ENCODE measurements at regions not wholly inside any gene's neighbourhood (a gene's known extent, or its start where the extent isn't known, plus 50 kb on each side); places are given as distances from the start of the nearest gene placed in this dataset.

GRCh38 chr12:9345171-9345570 is 137.0 kb upstream of the PZP start:
- ChIA-PET CTCF (interaction anchor here (32.4 to 40.7 kb wide), 2 partner anchors 6 to 17 kb away, joined by 558 read pairs; no protein-coding TSS in a partner anchor), POLR2A (no interaction called here)
- no peak for TF ChIP-seq CTCF (IDR thresholded peaks at IDR 0.05; ENCODE audit: control extremely low read depth, extremely low read depth, low read depth, missing control alignments)
- DNase-seq (ENCODE audit: extremely low spot score), result no peak

GRCh38 chr12:9344541-9344940 is 136.3 kb upstream of the PZP start:
- ChIA-PET POLR2A (no interaction called here), CTCF (interaction anchor here (32.4 to 40.7 kb wide), 2 partner anchors 6 to 18 kb away, joined by 558 read pairs; no protein-coding TSS in a partner anchor)

GRCh38 chr12:9343731-9344130 is 135.5 kb upstream of the PZP start:
- CTCF ChIA-PET, result interaction anchor here (32.4 to 40.7 kb wide), 2 partner anchors 5 to 18 kb away, joined by 558 read pairs; no protein-coding TSS in a partner anchor
- no peak for DNase-seq (ENCODE audit: extremely low spot score)
- POLR2A ChIA-PET, result no interaction called here
- TF ChIP-seq CTCF (IDR thresholded peaks at IDR 0.05; ENCODE audit: control extremely low read depth, extremely low read depth, low read depth, missing control alignments), result no peak

More at GRCh38 chr12:9344541-9344940, 136.3 kb upstream of the PZP start:
- TF ChIP-seq CTCF (IDR thresholded peaks at IDR 0.05; ENCODE audit: control extremely low read depth, extremely low read depth, low read depth, missing control alignments), result no peak
- DNase-seq (ENCODE audit: extremely low spot score), result no peak

- DNase-seq (ENCODE audit: extremely low spot score), result no peak
- TF ChIP-seq CTCF (IDR thresholded peaks at IDR 0.05; ENCODE audit: control extremely low read depth, extremely low read depth, low read depth, missing control alignments), result no peak
- ChIA-PET POLR2A (no interaction called here), CTCF (interaction anchor here (32.4 to 40.7 kb wide), 2 partner anchors 4 to 19 kb away, joined by 558 read pairs; no protein-coding TSS in a partner anchor)
These were observed 134.6 kb upstream of the PZP start for GRCh38 chr12:9342614-9343353.

- TF ChIP-seq CTCF (IDR thresholded peaks at IDR 0.05; ENCODE audit: control extremely low read depth, extremely low read depth, low read depth, missing control alignments), result no peak
- CTCF ChIA-PET, result interaction anchor here (1.8 to 32.4 kb wide), 3 partner anchors 11 to 402 kb away, joined by 3 to 558 read pairs (median 25); no protein-coding TSS in a partner anchor
- POLR2A ChIA-PET, result no interaction called here
- no peak for DNase-seq (ENCODE audit: extremely low spot score)
These were observed 133.0 kb upstream of the PZP start for GRCh38 chr12:9341260-9341585.

GRCh38 chr12:9340422-9341259 is 132.4 kb upstream of the PZP start:
- no peak for TF ChIP-seq CTCF (IDR thresholded peaks at IDR 0.05; ENCODE audit: control extremely low read depth, extremely low read depth, low read depth, missing control alignments)
- ChIA-PET CTCF (interaction anchor here (1.8 to 32.4 kb wide), 3 partner anchors 10 to 402 kb away, joined by 3 to 558 read pairs (median 25); no protein-coding TSS in a partner anchor), POLR2A (no interaction called here)
- no peak for DNase-seq (ENCODE audit: extremely low spot score)

Measured in GM10248 (cell line).